WTC11 (cell line): ENCODE measurements at regions not wholly inside any gene's neighbourhood (a gene's known extent, or its start where the extent isn't known, plus 50 kb on each side); places are given as distances from the start of the nearest gene placed in this dataset.

ENCODE experiments used
- CREM ChIP-seq: sonication (generic); formaldehyde crosslinking; IDR thresholded peaks from 2 replicates; pipeline ENCODE4 v1.8.1; 2022; ENCODE audit warnings: mild to moderate bottlenecking, missing genetic modification reagents, moderate library complexity
- CTCF ChIP-seq: fragments of 200-600 bp; IDR thresholded peaks from 2 replicates; pipeline ENCODE4 v1.8.0; 2022; ENCODE audit warnings: antibody characterized with exemption
- E2F5 ChIP-seq: sonication (generic); formaldehyde crosslinking; IDR thresholded peaks from 2 replicates; pipeline ENCODE4 v1.8.1; 2022; ENCODE audit warnings: mild to moderate bottlenecking, moderate library complexity, missing genetic modification reagents
- ELF4 ChIP-seq: sonication (generic); formaldehyde crosslinking; IDR thresholded peaks from 2 replicates; pipeline ENCODE4 v1.8.1; 2022; ENCODE audit warnings: low read depth, mild to moderate bottlenecking, moderate library complexity, missing genetic modification reagents
- HMGXB4 ChIP-seq: sonication (generic); formaldehyde crosslinking; IDR thresholded peaks from 2 replicates; pipeline ENCODE4 v1.8.1; 2023; ENCODE audit warnings: mild to moderate bottlenecking, moderate library complexity, missing genetic modification reagents
- JUN ChIP-seq: sonication (generic); formaldehyde crosslinking; IDR thresholded peaks from 2 replicates; pipeline ENCODE4 v1.8.0; 2023; ENCODE audit warnings: mild to moderate bottlenecking, missing genetic modification reagents
- NFYB ChIP-seq: sonication (generic); formaldehyde crosslinking; conservative IDR thresholded peaks from 2 replicates; pipeline ENCODE4 v1.8.0; 2022; ENCODE audit warnings: low read depth, missing genetic modification reagents
- PREB ChIP-seq: sonication (generic); formaldehyde crosslinking; IDR thresholded peaks from 2 replicates; pipeline ENCODE4 v1.8.1; 2022; ENCODE audit warnings: mild to moderate bottlenecking, missing genetic modification reagents, moderate library complexity, borderline replicate concordance
- SMAD3 ChIP-seq: sonication (generic); formaldehyde crosslinking; IDR thresholded peaks from 2 replicates; pipeline ENCODE4 v1.8.0; 2022; ENCODE audit warnings: missing genetic modification reagents, mild to moderate bottlenecking, borderline replicate concordance
- ZBTB43 ChIP-seq: sonication (generic); formaldehyde crosslinking; IDR thresholded peaks from 2 replicates; pipeline ENCODE4 v1.8.1; 2023; ENCODE audit warnings: mild to moderate bottlenecking, missing genetic modification reagents

- TF ChIP-seq SMAD3 (CRISPR knock-in tag) (no peak), PREB (CRISPR knock-in tag) (no peak), CTCF (no peak), NFYB (no peak), JUN (CRISPR knock-in tag) (no peak), CREM (CRISPR knock-in tag) (no peak), HMGXB4 (CRISPR knock-in tag) (no peak), ELF4 (CRISPR knock-in tag) (no peak), E2F5 (no peak), ZBTB43 (CRISPR knock-in tag) (no peak)
Measured at GRCh38 chr18:39913672-39914366, 2041.2 kb upstream of the PIK3C3 start.
